IPS-18c (cell line): ENCODE measurements at regions not wholly inside any gene's neighbourhood (a gene's known extent, or its start where the extent isn't known, plus 50 kb on each side); places are given as distances from the start of the nearest gene placed in this dataset.
A peak's percentile ranks its signal among the peaks of the same experiment; 100 is the strongest.

Experiments
- H3K4me3 ChIP-seq: 2 replicates; pipeline ENCODE4 v1.7.0; 2013; ENCODE audit warnings: low read depth, mild to moderate bottlenecking, low read length, moderate library complexity; ENCODE audit not compliant: insufficient read depth
- H3K9me3 ChIP-seq: one replicate; pipeline ENCODE4 v1.6.1; 2013; ENCODE audit warnings: mild to moderate bottlenecking, low read length, moderate library complexity; ENCODE audit not compliant: control insufficient read depth, insufficient read depth

DNA sequence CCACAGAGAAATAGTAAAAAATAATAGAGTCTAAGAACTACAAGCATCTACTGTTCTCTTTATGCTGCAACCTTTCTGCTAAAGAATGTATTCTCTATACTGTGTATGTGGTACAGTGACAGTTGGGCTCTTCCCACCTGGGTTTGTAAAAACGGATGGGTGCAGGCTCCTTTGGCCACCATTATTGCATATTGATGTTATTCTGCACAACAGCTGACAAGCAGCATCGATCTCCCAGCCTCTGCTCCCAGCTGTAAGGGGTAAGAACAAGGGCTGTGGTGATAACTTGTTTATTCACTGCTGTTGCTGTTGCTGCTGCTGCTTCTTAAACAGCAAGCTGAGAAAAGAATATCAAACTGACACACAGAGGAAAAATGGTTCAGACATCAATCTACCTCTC is 56.1 kb downstream of the KCNRG start:
- no peak overlapping the region for H3K4me3 ChIP-seq

GRCh38 chr13:50072676-50073075 is 57.4 kb downstream of the KCNRG start:
- H3K9me3 ChIP-seq = no peaks in the 10 kb centered on the region
- H3K4me3 ChIP-seq = no peak overlapping the region

More for the DNA sequence above, 56.1 kb downstream of the KCNRG start:
- H3K9me3 ChIP-seq = no peaks in the 10 kb centered on the region

GRCh38 chr13:50073340-50073739 is 58.1 kb downstream of the KCNRG start:
- no peaks in the 10 kb centered on the region for H3K9me3 ChIP-seq
- H3K4me3 ChIP-seq = no peak overlapping the region

- Histone ChIP-seq H3K9me3 (no peaks in the 10 kb centered on the region), H3K4me3 (no peak overlapping the region)
Measured at GRCh38 chr13:50074843-50075242, 59.6 kb downstream of the KCNRG start.

GRCh38 chr13:50075619-50076097 is 60.4 kb downstream of the KCNRG start:
- H3K4me3 ChIP-seq = no peak overlapping the region
- no peaks in the 10 kb centered on the region for H3K9me3 ChIP-seq

- Histone ChIP-seq H3K9me3 (no peaks in the 10 kb centered on the region), H3K4me3 (no peak overlapping the region)
Measured at GRCh38 chr13:50077431-50077830, 62.2 kb downstream of the KCNRG start.

- no peaks in the 10 kb centered on the region for H3K9me3 ChIP-seq
- H3K4me3 ChIP-seq = no peak overlapping the region
Measured at GRCh38 chr13:50078231-50078894, 63.1 kb downstream of the KCNRG start.

DNA sequence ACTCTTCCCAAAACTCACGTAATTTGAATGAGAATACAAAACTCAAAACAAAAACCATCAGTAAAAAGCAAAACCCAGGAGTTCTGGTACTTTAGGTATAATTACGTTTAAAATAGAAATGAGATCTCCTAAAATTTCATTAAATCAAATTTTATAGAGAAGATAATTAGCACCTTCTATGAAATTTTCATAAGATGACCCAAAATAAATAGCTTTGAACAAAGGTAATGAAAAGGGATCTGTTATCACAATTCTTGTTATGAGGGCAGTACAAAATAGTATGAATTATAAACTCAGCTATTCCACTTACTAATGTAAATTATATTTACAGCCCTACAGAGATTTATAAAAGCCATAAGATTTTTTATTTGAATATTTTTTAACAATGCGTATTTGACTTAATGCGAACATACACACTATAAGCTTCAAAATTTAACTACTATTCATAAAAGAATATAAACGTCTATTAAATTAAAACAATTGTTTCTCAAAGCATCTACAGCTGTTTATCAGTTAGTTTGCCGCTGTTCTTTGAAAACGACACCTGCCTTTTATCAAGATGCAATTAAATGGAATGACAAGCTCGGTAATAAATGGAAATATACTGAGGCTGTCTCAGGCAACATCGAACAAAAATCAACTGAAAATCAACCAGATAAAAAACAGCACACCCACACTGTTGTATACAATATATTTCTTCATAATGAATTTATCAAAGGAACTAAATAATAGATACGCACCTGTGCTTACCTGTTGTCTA is 63.8 kb downstream of the KCNRG start:
- H3K4me3 ChIP-seq = no peak overlapping the region
- H3K9me3 ChIP-seq = no peaks in the 10 kb centered on the region

DNA sequence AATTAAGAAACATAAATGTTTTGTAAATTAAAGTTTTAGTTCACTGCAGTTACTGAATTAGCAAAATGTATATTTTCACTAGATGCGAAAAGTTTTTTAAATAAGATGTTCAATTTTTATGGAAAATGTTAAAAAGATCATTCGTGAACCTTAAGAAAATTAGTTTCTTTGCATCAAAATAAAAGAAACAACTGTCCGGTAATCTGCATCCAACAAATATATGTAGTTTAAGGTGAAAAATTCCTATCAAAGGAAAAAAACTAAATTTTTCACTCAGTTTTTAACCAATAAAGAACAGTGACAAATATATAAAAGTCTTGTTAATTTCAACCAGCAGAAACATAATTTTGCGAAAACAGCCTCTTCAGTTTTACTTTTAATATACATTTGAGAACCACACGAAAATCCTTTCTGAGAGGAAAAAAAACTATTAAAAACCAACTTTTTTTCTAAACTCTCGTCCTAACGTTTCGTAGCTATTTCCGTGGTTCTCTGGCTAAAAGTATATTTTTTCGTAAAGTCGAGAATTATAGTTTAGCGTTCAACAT is 64.5 kb downstream of the KCNRG start:
- Histone ChIP-seq H3K9me3 (no peaks in the 10 kb centered on the region), H3K4me3 (peak overlapping the region; percentile 67)

GRCh38 chr13:50080203-50080910 is 65.1 kb downstream of the KCNRG start:
- H3K9me3 ChIP-seq = no peaks in the 10 kb centered on the region

GRCh38 chr13:50080911-50081678 is 65.9 kb downstream of the KCNRG start:
- Histone ChIP-seq H3K9me3 (no peaks in the 10 kb centered on the region), H3K4me3 (peak overlapping the region; percentile 67)

More at GRCh38 chr13:50080203-50080910, 65.1 kb downstream of the KCNRG start:
- peak overlapping the region; percentile 67 for H3K4me3 ChIP-seq

GRCh38 chr13:50081679-50082425 is 66.6 kb downstream of the KCNRG start:
- H3K4me3 ChIP-seq = peak overlapping the region; percentile 67

DNA sequence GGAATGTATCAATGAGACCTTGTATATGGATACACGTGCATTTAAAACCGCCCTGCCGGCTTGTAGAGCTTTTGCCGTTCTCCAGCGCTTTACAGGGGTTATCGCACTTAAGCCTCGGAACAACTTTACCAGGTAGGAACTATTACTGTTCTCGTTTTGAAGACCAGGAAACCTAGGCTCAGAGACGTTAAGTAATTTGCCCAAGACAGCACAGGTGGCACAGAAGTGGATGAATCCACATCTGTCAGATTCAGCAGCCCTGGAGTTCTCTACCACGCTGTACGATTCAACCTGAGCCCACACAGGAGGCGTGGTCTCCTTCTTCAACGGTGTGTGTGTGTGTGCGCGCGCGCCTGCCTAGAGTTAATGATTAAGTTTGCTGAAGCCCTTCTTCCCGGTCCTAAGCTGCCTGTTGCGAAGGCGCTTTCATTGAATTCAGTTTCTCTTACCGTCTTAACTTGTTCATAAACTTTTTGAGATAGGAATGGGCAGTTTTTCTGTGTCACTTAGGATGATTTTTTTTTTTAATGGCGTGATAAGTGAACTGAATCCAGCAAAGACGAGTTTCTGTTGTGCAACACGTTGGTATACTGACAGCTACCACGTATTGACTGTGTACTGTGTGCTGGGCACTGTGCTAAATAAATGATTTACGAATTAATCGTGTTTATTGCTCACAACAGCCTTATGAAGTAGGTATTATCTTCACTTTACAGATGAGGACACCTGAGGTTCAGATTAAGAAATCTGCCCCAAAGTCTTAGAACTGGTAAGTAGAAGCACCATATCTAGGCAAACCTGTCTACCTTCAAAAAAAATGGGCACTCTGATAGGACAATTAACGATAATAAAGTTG is 67.4 kb downstream of the KCNRG start:
- Histone ChIP-seq H3K4me3 (peak overlapping the region; percentile 46), H3K9me3 (no peaks in the 10 kb centered on the region)

More at GRCh38 chr13:50081679-50082425, 66.6 kb downstream of the KCNRG start:
- H3K9me3 ChIP-seq = no peaks in the 10 kb centered on the region

- no peaks in the 10 kb centered on the region for H3K9me3 ChIP-seq
Measured at GRCh38 chr13:50085063-50085462, 69.8 kb downstream of the KCNRG start.

DNA sequence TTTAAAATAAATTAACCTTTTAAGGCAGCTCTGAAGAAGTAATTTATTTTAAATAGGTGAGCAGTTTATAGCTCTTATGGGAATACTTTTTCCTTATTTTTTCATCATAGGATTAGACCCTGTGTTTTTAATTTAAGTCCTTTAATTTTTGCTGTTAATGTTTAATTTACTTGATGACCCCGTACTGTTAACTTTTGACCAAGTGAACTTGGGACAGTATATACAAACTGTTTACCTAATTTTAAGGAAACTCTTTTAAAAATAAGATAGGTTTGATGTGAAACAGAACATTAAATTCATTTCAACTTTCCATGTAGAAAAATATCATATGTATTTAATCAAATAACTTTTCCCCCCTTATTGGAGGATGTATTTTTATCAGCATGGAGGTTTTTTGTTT is 74.4 kb downstream of the KCNRG start:
- Histone ChIP-seq H3K4me3 (no peak overlapping the region), H3K9me3 (no peaks in the 10 kb centered on the region)

More at GRCh38 chr13:50085063-50085462, 69.8 kb downstream of the KCNRG start:
- no peak overlapping the region for H3K4me3 ChIP-seq
